AG09309 (cell line): ENCODE measurements at regions not wholly inside any gene's neighbourhood (a gene's known extent, or its start where the extent isn't known, plus 50 kb on each side); places are given as distances from the start of the nearest gene placed in this dataset.

Source experiments
- DNase-seq: peaks from one replicate; pipeline ENCODE4 v3.0.0-alpha.2; 2010; ENCODE audit warnings: low read depth
- H3K4me3 ChIP-seq: 2 replicates; pipeline ENCODE4 v1.5.1; 2011; ENCODE audit warnings: mild to moderate bottlenecking, low read depth, low read length, moderate library complexity; ENCODE audit not compliant: control insufficient read depth
- TF ChIP-seq, protein P1 (sequence below): IDR thresholded peaks from 2 replicates; pipeline ENCODE4 v1.5.1; 2011; ENCODE audit warnings: mild to moderate bottlenecking, low read depth, low read length, inconsistent platforms; ENCODE audit not compliant: insufficient read depth, control insufficient read depth; ENCODE audit errors: missing control alignments

DNA sequence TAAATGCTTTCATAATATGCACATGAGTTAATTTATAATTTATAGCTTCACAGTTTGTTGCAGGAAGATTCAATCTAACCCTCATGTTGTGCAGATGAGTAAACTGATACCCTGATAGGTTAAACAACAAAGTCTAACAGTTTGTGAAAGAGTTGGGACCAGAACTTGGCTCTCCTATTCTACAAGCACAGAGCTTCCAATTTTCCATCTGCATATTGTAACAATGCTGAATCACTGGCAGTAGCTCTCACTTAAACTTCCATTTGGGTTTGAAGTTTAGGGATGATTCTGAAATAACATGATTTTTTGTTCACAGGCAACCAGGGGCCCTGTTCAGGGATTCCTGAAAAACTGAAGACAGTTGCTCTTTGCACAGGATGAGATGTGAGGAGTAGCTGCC, 179.3 kb downstream of the XPNPEP1 start:
- TF ChIP-seq, protein P1, sequence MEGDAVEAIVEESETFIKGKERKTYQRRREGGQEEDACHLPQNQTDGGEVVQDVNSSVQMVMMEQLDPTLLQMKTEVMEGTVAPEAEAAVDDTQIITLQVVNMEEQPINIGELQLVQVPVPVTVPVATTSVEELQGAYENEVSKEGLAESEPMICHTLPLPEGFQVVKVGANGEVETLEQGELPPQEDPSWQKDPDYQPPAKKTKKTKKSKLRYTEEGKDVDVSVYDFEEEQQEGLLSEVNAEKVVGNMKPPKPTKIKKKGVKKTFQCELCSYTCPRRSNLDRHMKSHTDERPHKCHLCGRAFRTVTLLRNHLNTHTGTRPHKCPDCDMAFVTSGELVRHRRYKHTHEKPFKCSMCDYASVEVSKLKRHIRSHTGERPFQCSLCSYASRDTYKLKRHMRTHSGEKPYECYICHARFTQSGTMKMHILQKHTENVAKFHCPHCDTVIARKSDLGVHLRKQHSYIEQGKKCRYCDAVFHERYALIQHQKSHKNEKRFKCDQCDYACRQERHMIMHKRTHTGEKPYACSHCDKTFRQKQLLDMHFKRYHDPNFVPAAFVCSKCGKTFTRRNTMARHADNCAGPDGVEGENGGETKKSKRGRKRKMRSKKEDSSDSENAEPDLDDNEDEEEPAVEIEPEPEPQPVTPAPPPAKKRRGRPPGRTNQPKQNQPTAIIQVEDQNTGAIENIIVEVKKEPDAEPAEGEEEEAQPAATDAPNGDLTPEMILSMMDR = no peak
- H3K4me3 ChIP-seq = no peak overlapping the region
- no peak for DNase-seq

DNA sequence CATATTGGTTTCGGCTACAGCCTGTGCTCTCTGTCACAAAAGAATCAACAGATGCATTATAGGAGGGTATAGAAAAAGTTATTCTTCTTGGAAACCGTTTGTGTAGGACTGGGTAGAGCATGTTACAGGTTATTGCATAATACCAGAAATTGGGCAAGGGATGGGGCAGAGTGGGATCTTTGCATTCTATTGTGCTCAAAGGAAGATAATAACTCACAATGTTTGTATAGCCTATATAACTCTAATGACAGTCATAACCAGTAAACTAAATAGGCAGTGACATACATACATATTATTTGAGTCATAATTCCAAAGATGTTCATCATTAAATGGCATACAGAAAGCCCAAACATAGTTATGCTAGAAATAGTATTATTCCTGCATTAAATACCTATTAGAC, 179.7 kb downstream of the XPNPEP1 start:
- TF ChIP-seq, protein P1 = no peak
- no peak overlapping the region for H3K4me3 ChIP-seq
- DNase-seq = no peak

DNA sequence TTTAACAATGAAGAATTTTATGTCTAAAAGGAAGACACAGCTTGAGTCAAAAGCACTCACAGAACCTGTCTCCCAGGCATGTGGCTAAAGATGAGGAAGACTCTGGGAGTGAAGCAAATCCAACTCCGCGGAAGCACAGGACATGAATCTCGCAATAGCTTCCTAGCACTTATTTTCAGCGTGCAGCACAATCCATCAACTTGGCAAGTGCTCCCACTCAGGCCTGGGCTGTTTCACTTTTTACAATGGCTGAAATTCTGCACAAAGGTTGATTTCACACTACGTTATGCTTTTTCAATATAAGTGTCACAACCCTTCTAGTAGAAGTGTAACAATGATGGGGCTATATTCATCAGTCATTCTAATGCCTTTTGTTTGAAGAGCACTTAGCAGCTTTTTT, 180.2 kb downstream of the XPNPEP1 start:
- no peak for DNase-seq
- TF ChIP-seq, protein P1 = no peak
- H3K4me3 ChIP-seq = no peak overlapping the region

DNA sequence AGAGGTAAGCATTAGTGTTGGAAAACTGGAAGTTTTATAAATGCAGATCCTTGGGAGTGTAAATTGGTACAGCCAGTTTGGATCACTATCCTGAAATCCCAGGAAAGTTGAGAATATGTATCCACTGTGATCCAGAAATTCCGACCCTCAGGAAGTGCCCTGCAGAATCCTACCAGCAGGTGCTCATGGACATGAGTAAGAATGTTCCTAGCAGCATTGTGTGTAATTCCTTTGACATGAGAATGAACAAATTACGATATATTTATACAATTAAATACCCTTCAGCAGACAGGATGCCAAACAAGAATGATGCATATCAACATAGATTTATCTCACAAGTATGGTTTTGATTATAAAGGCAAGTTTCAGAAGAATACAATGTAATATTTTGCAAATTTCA, 181.6 kb downstream of the XPNPEP1 start:
- H3K4me3 ChIP-seq = no peak overlapping the region
- no peak for DNase-seq
- TF ChIP-seq, protein P1 = no peak

DNA sequence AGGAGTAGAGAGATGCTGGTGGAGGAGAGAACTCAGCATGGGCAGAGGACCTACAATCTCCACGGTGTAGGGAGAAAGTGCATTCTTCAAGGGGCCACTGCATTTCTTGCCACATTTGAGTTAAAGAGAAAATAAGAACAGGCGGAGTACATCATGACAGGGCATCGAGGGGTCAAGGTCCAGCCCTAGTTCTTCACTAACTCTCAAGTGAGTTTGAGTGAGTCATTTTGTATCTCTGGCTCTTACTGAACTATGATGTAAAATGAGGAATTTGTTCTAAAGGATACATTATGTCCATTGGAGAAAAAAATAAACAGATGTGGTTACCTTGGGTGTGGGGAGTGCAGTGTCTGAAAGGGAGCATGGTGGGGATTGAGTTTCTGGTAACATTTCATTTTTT, 182.9 kb downstream of the XPNPEP1 start:
- TF ChIP-seq, protein P1 = no peak
- DNase-seq = no peak
- no peak overlapping the region for H3K4me3 ChIP-seq

DNA sequence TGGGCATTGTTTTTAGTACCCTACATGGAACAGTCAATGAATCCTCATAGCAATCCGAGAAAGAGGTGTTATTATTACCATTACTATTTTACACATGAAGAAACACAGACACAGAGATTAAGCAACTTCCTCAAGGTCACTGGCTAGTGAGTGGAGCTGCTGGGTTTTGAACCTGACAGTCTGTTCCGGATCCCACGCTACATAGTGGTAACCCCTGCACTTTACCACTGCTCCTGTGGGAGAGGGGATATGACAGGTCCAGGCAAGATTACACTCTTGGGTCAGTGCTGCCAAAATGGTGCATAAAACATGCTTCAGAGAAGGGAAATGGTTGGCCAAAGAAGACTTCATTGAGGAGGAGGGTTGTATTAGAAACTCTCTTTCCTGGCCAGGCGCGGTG, 185.7 kb downstream of the XPNPEP1 start:
- no peak overlapping the region for H3K4me3 ChIP-seq
- DNase-seq = no peak
- TF ChIP-seq, protein P1 = no peak

DNA sequence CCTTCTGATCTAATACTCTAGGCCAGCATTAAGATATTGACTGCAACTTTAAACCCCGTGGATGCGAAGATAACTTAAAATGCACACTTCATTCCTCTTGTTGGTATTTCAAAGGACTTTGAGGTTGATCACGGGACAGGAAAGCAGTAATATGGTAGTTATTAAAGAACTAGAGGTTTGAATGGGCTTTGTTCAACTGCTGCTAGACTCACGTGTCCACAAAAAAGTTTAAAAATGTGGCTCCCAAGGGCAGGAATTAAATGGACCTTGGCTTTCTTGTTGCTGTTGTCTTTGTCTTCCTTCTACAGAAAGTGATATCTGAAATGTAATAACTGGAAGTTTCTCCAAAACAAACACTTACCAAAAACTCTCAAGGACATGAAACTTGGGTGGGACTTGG, 186.3 kb downstream of the XPNPEP1 start:
- DNase-seq = no peak
- TF ChIP-seq, protein P1 = no peak
- H3K4me3 ChIP-seq = no peak overlapping the region
